Neural cell (in vitro differentiated cells): ENCODE measurements at regions not wholly inside any gene's neighbourhood (a gene's known extent, or its start where the extent isn't known, plus 50 kb on each side); places are given as distances from the start of the nearest gene placed in this dataset.

ENCODE experiments used
- EZH2 ChIP-seq: fragments of 200-600, 300-800 bp; shearing (Covaris generic), sonication (generic); IDR thresholded peaks from 2 replicates; pipeline ENCODE4 v1.6.1; 2014; ENCODE audit warnings: antibody characterized with exemption, low read length, borderline replicate concordance, mild to moderate bottlenecking; ENCODE audit not compliant: insufficient read depth, poor library complexity, severe bottlenecking
- POLR2AphosphoS5 ChIP-seq: IDR thresholded peaks from 2 replicates; pipeline ENCODE4 v1.6.1; 2012
- TAF1 ChIP-seq: IDR thresholded peaks from 2 replicates; pipeline ENCODE4 v1.6.1; 2012; ENCODE audit warnings: low read depth
- TF ChIP-seq, protein P1 (sequence below): fragments of 450-650 bp; IDR thresholded peaks from 2 replicates; pipeline ENCODE4 v1.5.1; 2014; ENCODE audit warnings: antibody characterized with exemption, mild to moderate bottlenecking, moderate library complexity; ENCODE audit not compliant: poor library complexity, severe bottlenecking

DNA sequence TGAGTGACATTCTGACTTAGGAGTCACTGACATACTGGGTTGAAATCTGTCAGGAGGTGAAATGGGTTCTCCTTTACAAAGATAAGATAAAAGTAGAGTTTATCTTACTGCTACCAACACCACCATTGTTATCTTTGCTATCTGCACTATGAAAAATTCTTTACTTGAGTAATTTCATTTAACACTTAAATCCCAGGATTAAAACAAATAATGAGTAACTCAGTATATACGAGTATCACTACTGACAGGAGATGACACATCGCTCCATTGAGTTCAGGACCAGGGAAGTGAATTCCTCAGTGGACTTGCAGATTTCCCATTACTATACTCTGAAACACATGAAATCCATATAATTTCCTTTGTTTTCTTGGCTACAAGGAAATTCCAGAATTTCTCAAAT, 242.1 kb upstream of the NLRP1 start:
- TF ChIP-seq, protein P1, sequence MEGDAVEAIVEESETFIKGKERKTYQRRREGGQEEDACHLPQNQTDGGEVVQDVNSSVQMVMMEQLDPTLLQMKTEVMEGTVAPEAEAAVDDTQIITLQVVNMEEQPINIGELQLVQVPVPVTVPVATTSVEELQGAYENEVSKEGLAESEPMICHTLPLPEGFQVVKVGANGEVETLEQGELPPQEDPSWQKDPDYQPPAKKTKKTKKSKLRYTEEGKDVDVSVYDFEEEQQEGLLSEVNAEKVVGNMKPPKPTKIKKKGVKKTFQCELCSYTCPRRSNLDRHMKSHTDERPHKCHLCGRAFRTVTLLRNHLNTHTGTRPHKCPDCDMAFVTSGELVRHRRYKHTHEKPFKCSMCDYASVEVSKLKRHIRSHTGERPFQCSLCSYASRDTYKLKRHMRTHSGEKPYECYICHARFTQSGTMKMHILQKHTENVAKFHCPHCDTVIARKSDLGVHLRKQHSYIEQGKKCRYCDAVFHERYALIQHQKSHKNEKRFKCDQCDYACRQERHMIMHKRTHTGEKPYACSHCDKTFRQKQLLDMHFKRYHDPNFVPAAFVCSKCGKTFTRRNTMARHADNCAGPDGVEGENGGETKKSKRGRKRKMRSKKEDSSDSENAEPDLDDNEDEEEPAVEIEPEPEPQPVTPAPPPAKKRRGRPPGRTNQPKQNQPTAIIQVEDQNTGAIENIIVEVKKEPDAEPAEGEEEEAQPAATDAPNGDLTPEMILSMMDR: no peak
- no peak for TF ChIP-seq POLR2AphosphoS5
- no peak for TF ChIP-seq TAF1
- TF ChIP-seq EZH2: no peak
